Osteoblast (primary cell): ENCODE measurements at regions not wholly inside any gene's neighbourhood (a gene's known extent, or its start where the extent isn't known, plus 50 kb on each side); places are given as distances from the start of the nearest gene placed in this dataset.

Experiments
- DNase-seq: peaks from one replicate; pipeline ENCODE4 v3.0.0; 2011; ENCODE audit warnings: low spot score, mixed read lengths; ENCODE audit not compliant: insufficient read length; ENCODE audit errors: missing footprints
- H2AFZ ChIP-seq: 2 replicates; pipeline ENCODE4 v1.6.0; 2011; ENCODE audit warnings: mild to moderate bottlenecking, low read length
- H3K27ac ChIP-seq: 2 replicates; pipeline ENCODE4 v1.5.1; 2011; ENCODE audit warnings: mild to moderate bottlenecking, low read depth, low read length, moderate library complexity
- H3K27me3 ChIP-seq: 2 replicates; pipeline ENCODE4 v1.6.0; 2012; ENCODE audit warnings: mild to moderate bottlenecking, control low read depth, inconsistent platforms, low read length, moderate library complexity; ENCODE audit not compliant: insufficient read depth
- H3K36me3 ChIP-seq: 2 replicates; pipeline ENCODE4 v1.5.1; 2011; ENCODE audit warnings: mild to moderate bottlenecking, low read length, control low read depth, moderate library complexity; ENCODE audit not compliant: insufficient read depth
- H3K4me1 ChIP-seq: 2 replicates; pipeline ENCODE4 v1.5.1; 2011; ENCODE audit warnings: mild to moderate bottlenecking, low read length, control low read depth, moderate library complexity; ENCODE audit not compliant: insufficient read depth
- H3K4me2 ChIP-seq: 2 replicates; pipeline ENCODE4 v1.6.0; 2011; ENCODE audit warnings: mild to moderate bottlenecking, low read length; ENCODE audit not compliant: insufficient read depth
- H3K4me3 ChIP-seq: fragments of 200-600 bp; sonication (generic); 3 replicates; pipeline ENCODE4 v1.5.1; 2012; ENCODE audit warnings: mild to moderate bottlenecking, low read length, inconsistent platforms; ENCODE audit not compliant: insufficient read depth
- H3K79me2 ChIP-seq: 2 replicates; pipeline ENCODE4 v1.6.0; 2012; ENCODE audit warnings: mild to moderate bottlenecking, low read length, control low read depth, inconsistent platforms; ENCODE audit not compliant: insufficient read depth
- H3K9me3 ChIP-seq: 2 replicates; pipeline ENCODE4 v1.5.1; 2011; ENCODE audit warnings: low read depth, low read length, control low read depth
- H4K20me1 ChIP-seq: 2 replicates; pipeline ENCODE4 v1.6.0; 2012; ENCODE audit warnings: mild to moderate bottlenecking, low read length, control low read depth; ENCODE audit not compliant: insufficient read depth
- TF ChIP-seq, protein P1 (sequence below): IDR thresholded peaks from 2 replicates; pipeline ENCODE4 v1.5.1; 2011; ENCODE audit warnings: mild to moderate bottlenecking, low read depth, low read length, moderate library complexity; ENCODE audit errors: extremely low read depth

GRCh38 chr6:98239057-98239456 is 595.3 kb upstream of the POU3F2 start:
- TF ChIP-seq, protein P1, sequence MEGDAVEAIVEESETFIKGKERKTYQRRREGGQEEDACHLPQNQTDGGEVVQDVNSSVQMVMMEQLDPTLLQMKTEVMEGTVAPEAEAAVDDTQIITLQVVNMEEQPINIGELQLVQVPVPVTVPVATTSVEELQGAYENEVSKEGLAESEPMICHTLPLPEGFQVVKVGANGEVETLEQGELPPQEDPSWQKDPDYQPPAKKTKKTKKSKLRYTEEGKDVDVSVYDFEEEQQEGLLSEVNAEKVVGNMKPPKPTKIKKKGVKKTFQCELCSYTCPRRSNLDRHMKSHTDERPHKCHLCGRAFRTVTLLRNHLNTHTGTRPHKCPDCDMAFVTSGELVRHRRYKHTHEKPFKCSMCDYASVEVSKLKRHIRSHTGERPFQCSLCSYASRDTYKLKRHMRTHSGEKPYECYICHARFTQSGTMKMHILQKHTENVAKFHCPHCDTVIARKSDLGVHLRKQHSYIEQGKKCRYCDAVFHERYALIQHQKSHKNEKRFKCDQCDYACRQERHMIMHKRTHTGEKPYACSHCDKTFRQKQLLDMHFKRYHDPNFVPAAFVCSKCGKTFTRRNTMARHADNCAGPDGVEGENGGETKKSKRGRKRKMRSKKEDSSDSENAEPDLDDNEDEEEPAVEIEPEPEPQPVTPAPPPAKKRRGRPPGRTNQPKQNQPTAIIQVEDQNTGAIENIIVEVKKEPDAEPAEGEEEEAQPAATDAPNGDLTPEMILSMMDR: no peak
- Histone ChIP-seq H3K27ac (no peak overlapping the region), H4K20me1 (no peaks in the 10 kb centered on the region), H3K9me3 (no peaks in the 10 kb centered on the region), H3K27me3 (no peaks in the 10 kb centered on the region), H3K79me2 (no peaks in the 10 kb centered on the region), H2AFZ (no peak overlapping the region), H3K4me3 (no peak overlapping the region), H3K4me2 (no peak overlapping the region), H3K36me3 (no peaks in the 10 kb centered on the region), H3K4me1 (no peaks in the 10 kb centered on the region)
- DNase-seq: no peak

DNA sequence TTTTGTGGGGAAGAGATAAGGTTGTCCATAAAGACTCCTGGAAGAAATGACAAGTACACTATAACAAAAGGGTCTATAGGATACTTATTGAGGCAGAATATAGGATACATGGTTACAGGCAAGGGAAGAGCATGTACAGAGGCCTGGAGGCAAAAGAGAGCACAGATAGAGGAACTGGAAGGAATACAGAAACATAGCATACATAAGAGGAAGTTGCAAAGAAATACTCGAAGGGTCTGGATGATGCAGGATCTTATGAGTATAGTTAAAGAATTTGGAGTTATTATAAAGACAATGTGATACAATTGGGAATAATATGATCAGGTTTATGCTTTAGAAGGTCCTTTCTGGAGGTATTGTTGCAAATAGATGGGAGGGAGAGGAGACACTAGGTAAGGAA is 592.7 kb upstream of the POU3F2 start:
- Histone ChIP-seq H4K20me1 (no peaks in the 10 kb centered on the region), H3K4me1 (no peaks in the 10 kb centered on the region), H3K4me2 (no peak overlapping the region), H3K36me3 (no peaks in the 10 kb centered on the region), H2AFZ (no peak overlapping the region), H3K79me2 (no peaks in the 10 kb centered on the region), H3K4me3 (no peak overlapping the region), H3K27ac (no peak overlapping the region), H3K27me3 (no peaks in the 10 kb centered on the region), H3K9me3 (no peaks in the 10 kb centered on the region)
- TF ChIP-seq, protein P1: no peak
- DNase-seq: no peak

DNA sequence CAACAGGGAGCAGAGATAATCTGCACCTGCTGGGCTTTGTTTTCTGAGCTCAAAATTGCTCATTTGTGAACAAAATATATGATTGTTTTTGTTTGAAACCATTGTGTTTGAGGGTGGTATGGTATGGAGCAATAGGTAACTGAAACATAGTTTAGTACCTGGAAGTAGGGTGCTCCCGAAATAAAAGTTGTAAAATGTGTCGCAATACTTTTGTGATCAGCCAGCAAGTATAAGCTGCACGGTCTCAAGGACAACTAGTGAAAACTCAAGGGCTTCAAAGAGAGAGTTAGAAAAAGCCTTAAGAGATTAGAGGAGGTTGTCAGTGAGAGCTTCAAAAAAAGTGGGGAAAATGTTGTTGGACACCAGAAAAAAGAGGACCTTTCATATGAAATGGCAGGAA is 579.8 kb upstream of the POU3F2 start:
- no peaks in the 10 kb centered on the region for H3K79me2 ChIP-seq
- H3K4me3 ChIP-seq: no peak overlapping the region
- H3K4me1 ChIP-seq: no peaks in the 10 kb centered on the region
- no peak for DNase-seq
- H3K9me3 ChIP-seq: no peaks in the 10 kb centered on the region
- no peaks in the 10 kb centered on the region for H3K36me3 ChIP-seq
- TF ChIP-seq, protein P1: no peak
- H4K20me1 ChIP-seq: no peaks in the 10 kb centered on the region
- no peaks in the 10 kb centered on the region for H3K27me3 ChIP-seq
- H3K27ac ChIP-seq: no peak overlapping the region
- H3K4me2 ChIP-seq: no peak overlapping the region
- no peak overlapping the region for H2AFZ ChIP-seq

DNA sequence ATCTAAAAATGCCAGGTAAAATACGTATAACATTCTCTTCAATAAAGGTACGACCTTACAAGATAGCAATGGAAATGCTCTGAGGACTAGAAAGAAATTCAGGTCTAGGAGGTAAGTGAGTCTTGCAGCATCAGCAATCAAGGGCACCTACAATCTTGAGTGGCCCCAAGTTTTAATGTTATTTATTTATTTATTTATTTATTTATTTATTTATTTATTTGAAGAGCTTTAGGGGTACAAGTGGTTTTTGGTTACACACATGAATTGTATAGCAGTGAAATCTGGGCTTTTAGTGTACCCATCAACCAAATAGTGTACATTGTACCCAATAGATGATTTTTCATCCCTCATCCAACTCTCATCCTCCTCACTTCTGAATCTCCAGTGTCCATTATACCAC is 574.0 kb upstream of the POU3F2 start:
- Histone ChIP-seq H3K4me2 (no peak overlapping the region), H3K27ac (no peak overlapping the region), H3K4me3 (no peak overlapping the region), H3K9me3 (no peaks in the 10 kb centered on the region), H3K36me3 (no peaks in the 10 kb centered on the region), H3K27me3 (no peaks in the 10 kb centered on the region), H3K79me2 (no peaks in the 10 kb centered on the region), H2AFZ (no peak overlapping the region), H3K4me1 (no peaks in the 10 kb centered on the region), H4K20me1 (no peaks in the 10 kb centered on the region)
- DNase-seq: no peak
- TF ChIP-seq, protein P1: no peak
